HEK293 (cell line): ENCODE measurements at regions not wholly inside any gene's neighbourhood (a gene's known extent, or its start where the extent isn't known, plus 50 kb on each side); places are given as distances from the start of the nearest gene placed in this dataset.

Experiments
- CTCF ChIP-seq: fragments of 450-650 bp; formaldehyde crosslinking; IDR thresholded peaks from 2 replicates; pipeline ENCODE4 v1.5.1; 2016; ENCODE audit warnings: missing biosample characterization, missing genetic modification characterization
- PBX3 ChIP-seq: sonication (generic); formaldehyde crosslinking; IDR thresholded peaks from 2 replicates; pipeline ENCODE4 v1.8.1; 2022; ENCODE audit warnings: mild to moderate bottlenecking, moderate library complexity, missing genetic modification reagents
- ZBTB48 ChIP-seq: fragments of 450-650 bp; formaldehyde crosslinking; IDR thresholded peaks from 2 replicates; pipeline ENCODE4 v1.5.1; 2016; ENCODE audit warnings: missing biosample characterization, missing genetic modification characterization
- ZBTB49 ChIP-seq: fragments of 450-650 bp; formaldehyde crosslinking; IDR thresholded peaks from 2 replicates; pipeline ENCODE4 v1.5.1; 2016; ENCODE audit warnings: missing biosample characterization, missing genetic modification characterization, low read depth

GRCh38 chr6:145562771-145563615 is 172.3 kb downstream of the EPM2A start:
- no peak for TF ChIP-seq ZBTB49 (tag by site-specific recombination)
- no peak for TF ChIP-seq CTCF
- no peak for TF ChIP-seq ZBTB48 (tag by site-specific recombination)
- no peak for TF ChIP-seq PBX3
